DOHH2 (cell line): ENCODE measurements at regions not wholly inside any gene's neighbourhood (a gene's known extent, or its start where the extent isn't known, plus 50 kb on each side); places are given as distances from the start of the nearest gene placed in this dataset.

Source experiments
- CTCF ChIP-seq: fragments of 200-600 bp; sonication (generic); IDR thresholded peaks from one replicate; pipeline ENCODE4 v1.5.1; 2014; ENCODE audit warnings: antibody characterized with exemption, mild to moderate bottlenecking, low read depth, low read length; ENCODE audit not compliant: poor library complexity, severe bottlenecking
- EZH2phosphoT487 ChIP-seq: fragments of 200-600 bp; sonication (generic); IDR thresholded peaks from 2 replicates; pipeline ENCODE4 v1.6.1; 2017; ENCODE audit warnings: borderline replicate concordance, mild to moderate bottlenecking, antibody characterized with exemption, low read length, moderate library complexity, mixed read lengths

GRCh38 chr13:107788464-107789165 lies 426.7 kb downstream of the LIG4 start:
- TF ChIP-seq CTCF (no peak), EZH2phosphoT487 (no peak)
